A549 (cell line): ENCODE measurements at regions not wholly inside any gene's neighbourhood (a gene's known extent, or its start where the extent isn't known, plus 50 kb on each side); places are given as distances from the start of the nearest gene placed in this dataset.
"Not testable (repeated sequence)": the region's sequence is repeated elsewhere in the genome, so short reads cannot be mapped to it uniquely, and the experiment has no call there.

Experiments
- BHLHE40 ChIP-seq: IDR thresholded peaks from 2 replicates; pipeline ENCODE4 v1.6.1; 2012; ENCODE audit warnings: low read depth, low read length, inconsistent platforms
- CBX2 ChIP-seq: fragments of 200-600 bp; sonication (generic); IDR thresholded peaks from 2 replicates; pipeline ENCODE4 v1.6.1; 2016; ENCODE audit warnings: low read depth, mild to moderate bottlenecking, borderline replicate concordance
- CEBPB ChIP-seq, 2 experiments: fragments of >200 bp in 1 of 2; sonication (Bioruptor Twin) in 1 of 2; formaldehyde crosslinking in 1 of 2; IDR thresholded peaks; 2 replicates each; pipeline ENCODE4 v1.6.1; 2012 to 2016
- CTCF ChIP-seq: fragments of >200 bp; sonication (Bioruptor Twin); formaldehyde crosslinking; IDR thresholded peaks from 3 replicates; pipeline ENCODE4 v1.5.1; 2016
- EP300 ChIP-seq, 2 experiments: fragments of >200 bp; sonication (Bioruptor Twin); formaldehyde crosslinking; IDR thresholded peaks; 2 replicates in 1 of 2; 3 replicates in 1 of 2; pipeline ENCODE4 v1.6.1; 2016 to 2017
- JUNB ChIP-seq: fragments of >200 bp; sonication (Bioruptor Twin); formaldehyde crosslinking; IDR thresholded peaks from 2 replicates; pipeline ENCODE4 v1.6.1; 2016
- POLR2A ChIP-seq: IDR thresholded peaks from 2 replicates; pipeline ENCODE4 v1.6.1; 2012; ENCODE audit warnings: mild to moderate bottlenecking, low read length
- RAD21 ChIP-seq, 2 experiments: fragments of >200 bp in 1 of 2; sonication (Bioruptor Twin) in 1 of 2; formaldehyde crosslinking in 1 of 2; IDR thresholded peaks in 1 of 2; conservative IDR thresholded peaks in 1 of 2; 2 replicates in 1 of 2; 3 replicates in 1 of 2; pipeline ENCODE4 v1.6.1; 2012 to 2018; ENCODE audit warnings: inconsistent platforms in 1 of 2
- TF ChIP-seq, protein P1 (sequence below): fragments of 450-650 bp; IDR thresholded peaks from 2 replicates; pipeline ENCODE4 v1.6.1; 2014; ENCODE audit warnings: antibody characterized with exemption

DNA sequence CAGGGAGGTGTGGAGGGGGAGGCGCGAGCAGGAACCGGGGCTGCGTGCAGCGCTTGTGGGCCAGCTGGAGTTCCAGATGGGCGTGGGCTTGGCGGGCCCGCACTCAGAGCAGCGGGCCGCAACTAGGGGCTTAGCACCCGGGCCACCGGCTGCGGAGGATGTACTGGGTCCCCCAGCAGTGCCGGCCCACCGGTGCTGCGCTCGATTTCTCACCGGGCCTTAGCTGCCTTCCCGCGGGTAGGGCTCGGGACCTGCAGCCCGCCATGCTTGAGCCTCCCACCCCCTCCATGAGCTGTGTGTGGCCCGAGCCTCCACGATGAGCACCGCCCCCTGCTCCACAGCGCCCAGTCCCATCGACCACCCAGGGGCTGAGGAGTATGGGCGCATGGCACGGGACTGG lies 309.0 kb upstream of the ELAVL2 start:
- not testable (repeated sequence) for TF ChIP-seq CTCF; CEBPB (IDR thresholded peaks at IDR 0.05); POLR2A; CBX2; RAD21 (conservative IDR thresholded peaks at IDR 0.05 in 1 of 2, IDR thresholded peaks at IDR 0.05 in 1 of 2); EP300 (IDR thresholded peaks at IDR 0.05); BHLHE40; JUNB
- TF ChIP-seq, protein P1, sequence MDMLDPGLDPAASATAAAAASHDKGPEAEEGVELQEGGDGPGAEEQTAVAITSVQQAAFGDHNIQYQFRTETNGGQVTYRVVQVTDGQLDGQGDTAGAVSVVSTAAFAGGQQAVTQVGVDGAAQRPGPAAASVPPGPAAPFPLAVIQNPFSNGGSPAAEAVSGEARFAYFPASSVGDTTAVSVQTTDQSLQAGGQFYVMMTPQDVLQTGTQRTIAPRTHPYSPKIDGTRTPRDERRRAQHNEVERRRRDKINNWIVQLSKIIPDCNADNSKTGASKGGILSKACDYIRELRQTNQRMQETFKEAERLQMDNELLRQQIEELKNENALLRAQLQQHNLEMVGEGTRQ = not testable (repeated sequence)
